HG03095 (cell line): ENCODE measurements at regions not wholly inside any gene's neighbourhood (a gene's known extent, or its start where the extent isn't known, plus 50 kb on each side); places are given as distances from the start of the nearest gene placed in this dataset.

Experiments
- ATAC-seq: cut with Tn5 transposase; IDR thresholded peaks from one replicate; pipeline ENCODE4 v1.9.1; 2021; ENCODE audit warnings: moderate library complexity; ENCODE audit not compliant: unreplicated experiment

DNA sequence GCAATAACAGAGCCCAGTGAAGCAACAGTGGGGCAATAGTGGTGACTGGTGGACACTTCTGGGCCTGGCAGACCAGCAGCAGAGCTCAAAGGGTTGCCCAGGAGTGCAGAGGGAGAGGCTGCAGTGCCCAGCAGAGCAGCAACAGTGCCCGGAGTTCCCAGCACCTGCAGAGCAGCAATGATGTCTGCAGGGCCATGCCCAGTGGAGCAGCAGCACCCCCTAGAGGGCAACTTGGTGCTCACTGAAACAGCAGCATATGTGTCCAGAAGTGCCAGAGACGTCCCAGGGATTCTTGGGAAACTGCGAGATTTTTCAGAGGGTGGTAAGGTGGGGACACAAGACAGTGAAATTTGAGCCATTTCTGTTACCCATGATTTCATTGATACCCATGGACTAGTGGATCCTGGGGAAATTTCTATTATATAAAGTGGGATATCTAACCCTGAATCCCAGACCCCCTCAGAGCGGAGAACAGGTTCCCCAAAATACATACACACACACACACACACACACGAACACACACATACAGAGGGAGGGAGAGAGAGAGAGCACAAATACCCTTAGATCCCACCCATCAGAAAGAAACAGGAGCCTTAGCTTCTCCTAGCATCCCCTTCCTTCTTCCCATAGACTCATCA, 156.9 kb upstream of the GJB5 start:
- no peak for ATAC-seq

DNA sequence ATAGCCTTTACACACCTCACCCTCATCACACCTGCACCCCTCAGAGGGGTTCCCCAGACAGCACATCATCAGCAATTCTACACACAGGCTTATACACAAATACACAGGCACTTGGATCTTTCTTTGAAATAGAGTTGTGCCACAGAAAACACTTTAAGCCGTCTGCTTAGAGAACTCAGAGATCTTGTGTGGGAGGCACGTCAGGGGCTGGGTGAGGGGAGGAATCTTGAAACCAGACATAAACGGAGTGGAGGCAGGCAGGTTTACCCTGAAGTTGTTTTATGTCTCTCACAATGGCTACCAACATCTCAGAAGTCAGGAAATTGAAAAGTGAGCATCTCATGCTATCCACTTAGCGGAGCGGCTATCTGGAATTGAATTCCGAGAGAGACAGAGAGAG, 151.9 kb upstream of the GJB5 start:
- ATAC-seq, result no peak

DNA sequence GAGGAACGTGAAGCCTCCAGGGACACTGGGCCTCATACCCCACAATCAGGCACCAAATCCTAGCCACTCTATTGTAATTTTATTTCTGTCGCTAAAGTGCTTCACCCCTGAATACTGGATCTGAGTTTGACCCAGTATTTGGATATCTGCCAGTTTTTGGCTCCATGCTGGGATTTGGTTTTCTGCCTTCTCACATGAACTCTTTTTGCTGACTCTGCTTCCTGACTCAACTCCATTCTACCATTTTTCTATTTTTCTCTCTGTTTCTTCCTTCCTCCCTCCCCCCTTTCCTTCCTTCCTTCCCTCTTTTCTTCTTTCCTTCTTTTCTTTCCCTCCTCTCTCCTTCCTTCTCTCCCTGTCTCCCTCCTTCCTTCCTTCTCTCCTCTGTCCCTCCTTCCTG, 151.3 kb upstream of the GJB5 start:
- no peak for ATAC-seq

DNA sequence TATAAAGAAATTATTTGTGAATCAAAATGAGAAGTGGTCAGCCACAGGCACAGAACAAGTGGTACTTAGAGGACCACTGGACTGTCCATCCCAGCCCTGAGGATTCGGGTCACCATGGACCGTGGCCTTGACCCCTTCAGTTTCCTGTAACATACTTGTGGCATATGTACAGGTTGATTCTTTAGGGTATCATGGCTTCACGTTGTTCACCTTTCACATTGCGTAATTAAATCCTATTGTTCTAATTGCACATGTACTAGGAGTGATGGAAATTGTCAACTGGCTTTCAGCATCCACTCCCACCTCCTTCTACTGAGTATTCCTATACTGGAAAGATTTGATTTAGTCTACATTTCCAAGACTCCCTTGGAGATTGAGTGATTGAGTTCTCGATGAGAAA, 148.3 kb upstream of the GJB5 start:
- ATAC-seq, result no peak

DNA sequence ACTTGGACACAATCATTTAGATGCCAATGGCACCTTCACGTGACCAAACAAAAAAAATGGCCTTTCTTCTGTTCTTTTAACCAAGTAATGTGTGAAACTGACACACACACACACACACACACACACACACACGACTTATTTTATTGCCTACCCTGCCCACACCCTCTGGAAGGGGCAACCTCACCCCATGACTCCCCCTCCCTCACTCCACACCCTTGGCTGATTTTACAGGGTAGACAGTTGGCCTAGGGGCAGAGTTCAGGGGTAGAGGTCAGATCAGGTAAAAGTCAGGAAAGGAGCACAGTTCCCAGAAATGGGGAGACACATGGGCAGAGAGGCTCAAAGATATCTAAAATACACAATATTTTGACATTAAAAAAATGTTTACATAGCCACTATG, 144.8 kb upstream of the GJB5 start:
- ATAC-seq, result no peak

DNA sequence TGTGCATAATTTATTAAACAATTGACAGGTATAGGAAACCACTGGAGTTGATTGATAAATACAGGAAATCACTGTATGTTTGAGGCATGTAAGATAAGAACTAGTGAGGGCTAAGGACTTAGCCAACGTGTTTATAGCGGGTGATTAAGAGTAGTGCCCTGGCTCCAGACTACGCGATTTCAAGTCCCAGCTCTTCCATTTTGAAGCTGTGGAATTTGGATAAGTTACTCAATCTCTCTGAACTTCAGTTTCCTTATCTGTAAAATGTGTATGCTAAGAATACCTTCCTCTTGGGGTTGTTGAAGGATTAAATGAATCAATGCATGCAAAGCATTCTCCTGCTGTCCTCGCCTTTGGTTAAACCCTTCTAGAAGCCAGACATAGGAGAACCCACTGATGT, 143.3 kb upstream of the GJB5 start:
- no peak for ATAC-seq

DNA sequence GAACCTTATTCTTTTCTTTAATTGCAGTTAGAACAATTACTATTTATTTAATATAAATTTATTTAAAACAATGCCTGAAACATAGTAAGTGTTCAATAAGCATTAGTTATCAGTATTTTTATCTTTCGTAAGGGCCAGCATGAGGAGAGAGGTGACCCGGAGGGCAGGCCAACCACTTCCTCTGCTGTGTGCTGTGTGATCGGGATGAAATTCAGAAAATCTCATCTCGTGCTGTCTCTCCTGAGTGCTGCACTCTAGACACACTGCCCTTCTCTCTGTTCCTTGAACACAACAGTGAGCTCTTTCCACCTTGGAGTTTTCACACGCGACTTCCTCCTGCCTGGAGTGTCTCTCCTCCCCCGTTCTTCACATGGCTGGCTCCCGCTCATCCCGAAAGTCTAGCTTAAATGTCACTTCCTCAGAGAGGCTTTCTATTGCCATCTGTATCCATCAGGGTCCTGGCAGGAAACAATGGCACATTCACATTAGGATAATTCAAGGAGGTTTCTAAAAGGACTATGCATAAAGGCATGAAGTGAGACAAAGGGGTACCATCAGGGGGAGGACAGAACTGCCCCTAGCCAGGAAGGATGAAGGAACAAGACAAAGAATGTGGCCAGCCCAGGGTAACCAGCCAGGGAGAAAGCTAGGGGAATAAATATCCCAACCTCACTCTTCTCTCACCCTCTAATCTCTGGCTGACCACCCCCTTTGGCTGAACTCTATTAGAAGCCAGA, 142.6 kb upstream of the GJB5 start:
- no peak for ATAC-seq

DNA sequence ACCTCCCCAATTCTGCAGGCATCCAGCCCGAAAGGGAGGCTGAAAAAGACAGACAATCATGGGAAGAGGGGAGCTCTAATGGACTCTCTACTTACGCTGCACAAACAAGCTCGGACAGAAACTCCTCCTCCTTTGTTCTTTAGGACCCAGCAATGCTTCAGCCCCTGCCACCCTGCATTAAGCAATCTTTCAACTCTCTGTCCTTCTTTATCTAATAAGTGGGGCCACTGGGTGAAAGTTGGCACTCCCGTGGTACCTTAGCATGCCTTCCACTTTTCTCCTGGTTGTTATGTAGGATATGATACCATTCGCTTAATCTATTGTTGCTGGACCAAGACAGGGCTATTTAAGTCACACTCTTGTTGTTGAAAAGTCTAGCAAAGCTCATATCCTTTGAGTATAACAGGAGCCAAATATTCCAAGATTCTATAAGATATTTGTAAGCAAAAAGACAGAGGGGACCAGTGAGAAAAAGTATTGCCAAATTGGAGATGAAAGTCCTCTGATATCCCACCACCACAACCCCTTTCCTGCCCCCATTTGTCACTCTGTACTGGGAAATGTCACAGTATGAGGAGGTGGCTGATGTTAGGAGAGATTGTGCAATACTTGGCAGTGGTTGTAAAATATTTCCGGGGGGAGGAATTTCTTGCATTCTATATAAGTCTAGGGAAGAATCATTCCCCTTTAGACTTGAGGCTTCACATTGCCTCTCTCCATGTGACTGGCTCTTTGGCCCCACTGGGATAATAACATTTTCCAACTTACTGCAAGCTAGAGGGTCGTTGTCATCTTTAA, 137.3 kb upstream of the GJB5 start:
- no peak for ATAC-seq

DNA sequence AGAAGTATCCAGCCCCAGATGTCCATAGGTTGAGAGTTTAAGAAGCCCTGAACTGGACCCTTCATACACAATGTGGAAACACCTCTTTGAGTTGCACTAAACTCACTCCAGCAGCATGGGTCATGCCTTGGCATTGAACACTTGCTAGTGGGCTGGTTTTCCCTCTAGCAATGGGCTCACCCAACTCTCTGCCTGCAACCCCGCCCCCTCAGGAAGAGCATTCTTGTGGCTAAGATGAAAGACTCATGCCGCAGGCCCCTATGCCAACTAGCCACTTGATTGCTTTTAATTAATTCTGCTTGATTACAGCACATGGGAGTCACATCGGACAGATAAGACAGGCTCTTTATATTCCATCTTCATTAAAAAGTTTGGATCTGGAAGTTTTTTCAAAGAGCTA, 136.5 kb upstream of the GJB5 start:
- ATAC-seq, result no peak

DNA sequence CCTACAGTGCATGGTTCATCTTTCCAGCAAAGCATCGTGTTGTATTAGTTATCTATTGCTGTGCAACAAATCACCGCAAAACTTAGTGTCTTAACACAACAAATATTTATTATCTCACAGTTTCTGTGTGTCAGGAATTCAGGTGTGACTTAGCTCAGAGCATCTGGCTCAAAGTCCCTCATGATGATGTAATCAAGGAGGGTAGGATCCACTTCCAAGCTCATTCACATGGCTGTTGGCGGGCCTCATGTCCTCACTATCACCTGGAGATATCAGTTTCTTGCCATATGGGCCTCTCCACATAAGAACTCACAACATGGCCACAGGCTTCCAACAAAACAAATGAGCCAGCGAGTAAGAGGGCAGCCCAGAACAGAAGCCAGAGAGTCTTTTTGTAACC, 135.6 kb upstream of the GJB5 start:
- no peak for ATAC-seq

DNA sequence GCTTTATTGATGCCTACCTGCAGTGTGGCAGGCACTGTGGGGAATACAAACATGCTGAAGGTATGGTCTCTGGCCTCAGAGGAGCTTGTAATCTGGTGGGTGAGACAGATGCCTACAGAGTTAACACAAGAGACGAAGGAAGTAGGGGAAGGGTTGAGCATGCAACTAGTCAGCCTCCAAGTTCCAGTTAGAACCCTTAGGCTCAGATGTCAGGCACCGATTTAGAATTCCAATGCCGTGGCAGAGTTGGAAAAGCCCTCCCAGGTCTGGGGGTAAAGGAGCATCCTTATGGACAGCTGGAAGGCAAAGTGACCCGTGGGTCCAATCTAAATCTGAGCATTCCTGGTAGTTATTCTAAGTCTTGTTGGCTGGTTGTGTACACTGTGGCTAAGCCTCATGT, 132.9 kb upstream of the GJB5 start:
- no peak for ATAC-seq

DNA sequence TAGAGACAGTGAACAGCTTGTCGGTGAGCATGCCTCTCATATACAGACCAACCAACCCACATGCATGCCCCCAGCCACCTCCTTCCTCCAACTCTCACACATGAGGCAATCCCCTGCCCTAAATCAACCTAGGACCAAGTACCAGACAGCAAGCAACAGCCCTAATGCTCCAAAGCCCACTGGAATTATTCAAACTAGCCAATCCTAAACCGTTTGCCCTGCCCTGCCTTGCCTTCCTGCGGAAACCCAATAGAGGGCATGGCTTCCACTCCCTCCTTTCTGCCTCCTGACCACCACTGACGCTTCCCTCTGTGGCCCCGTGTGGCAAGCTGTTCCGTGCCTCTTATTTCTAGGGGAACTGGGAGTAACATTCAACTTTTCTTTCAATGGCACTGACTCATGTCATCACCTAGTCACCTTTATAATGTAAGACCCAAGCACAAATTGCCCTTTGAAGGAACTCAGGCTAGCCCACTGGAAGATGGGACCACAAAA, 129.3 kb upstream of the GJB5 start:
- no peak for ATAC-seq

DNA sequence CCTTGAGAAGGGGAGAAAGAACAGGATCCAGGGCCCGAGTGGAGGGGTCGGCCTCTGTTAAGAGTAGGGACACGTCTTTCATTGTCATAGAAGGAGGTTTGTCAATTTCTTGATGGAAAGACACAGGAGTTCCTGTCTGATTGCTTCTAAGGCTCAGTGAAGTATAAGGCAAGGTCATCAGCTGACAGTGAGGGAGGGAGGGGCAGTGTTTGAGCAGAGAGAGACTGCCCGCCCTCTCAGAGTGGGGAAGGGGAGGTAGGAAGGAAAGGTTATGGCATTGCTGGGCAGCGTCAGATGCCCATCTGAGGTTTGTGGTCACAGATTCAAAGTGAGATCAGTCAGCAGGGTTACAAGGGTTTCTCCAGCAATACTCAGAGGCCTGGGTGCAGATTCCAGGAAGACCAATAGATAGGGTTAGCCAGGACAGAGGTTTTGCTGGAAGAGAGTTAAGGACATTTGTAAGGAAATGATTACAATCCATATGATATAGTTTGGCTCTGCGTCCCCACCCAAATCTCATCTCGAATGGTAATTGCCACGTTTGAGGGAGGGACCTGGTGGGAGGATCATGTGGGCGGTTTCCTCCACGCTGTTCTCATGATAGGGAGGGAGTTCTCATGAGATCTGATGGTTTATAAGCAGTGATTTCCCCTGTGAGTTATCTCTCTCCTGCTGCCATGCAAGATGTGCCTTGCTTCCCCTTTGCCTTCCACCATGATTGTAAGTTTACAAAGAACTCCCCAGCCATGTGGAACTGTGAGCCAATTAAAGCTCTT, 127.2 kb upstream of the GJB5 start:
- no peak for ATAC-seq

DNA sequence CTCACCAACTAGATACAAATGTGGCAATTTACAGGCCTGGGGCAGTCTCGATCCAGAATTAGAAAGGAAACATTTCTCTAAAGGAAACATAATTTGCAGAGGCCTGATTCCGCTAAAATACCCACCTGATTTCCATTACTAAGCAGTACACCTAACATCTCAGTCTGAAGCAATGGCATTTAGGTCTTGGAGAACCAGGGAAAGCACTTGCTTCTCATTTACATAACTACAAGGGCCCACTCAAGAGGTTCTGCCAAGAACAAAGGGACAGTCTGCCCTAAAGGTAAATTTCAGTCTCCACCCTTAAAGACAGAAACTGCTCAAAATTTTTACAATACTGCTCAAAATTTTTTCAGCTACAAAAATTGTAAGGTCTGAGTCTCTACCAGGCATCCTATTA, 123.7 kb upstream of the GJB5 start:
- ATAC-seq, result no peak

DNA sequence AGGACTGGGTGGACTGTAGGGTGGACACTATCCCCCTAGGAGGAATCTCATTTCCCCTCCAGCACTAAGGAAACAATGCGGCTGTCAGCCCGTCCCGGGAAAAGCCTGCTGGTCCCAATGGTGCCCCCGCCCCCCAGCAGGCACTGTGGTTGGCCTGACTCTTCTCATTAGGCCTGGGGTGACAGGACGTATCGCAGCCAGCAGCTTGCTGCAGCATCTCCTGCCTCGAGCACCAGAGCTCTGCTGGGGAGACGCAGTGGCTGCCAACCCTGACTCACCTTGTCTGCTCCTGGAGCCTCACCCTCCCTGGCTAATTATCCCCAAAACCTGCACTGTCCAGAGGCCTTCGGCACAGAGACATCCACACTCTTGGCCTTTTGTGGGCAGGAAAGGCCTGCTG, 115.1 kb upstream of the GJB5 start:
- ATAC-seq, result no peak

DNA sequence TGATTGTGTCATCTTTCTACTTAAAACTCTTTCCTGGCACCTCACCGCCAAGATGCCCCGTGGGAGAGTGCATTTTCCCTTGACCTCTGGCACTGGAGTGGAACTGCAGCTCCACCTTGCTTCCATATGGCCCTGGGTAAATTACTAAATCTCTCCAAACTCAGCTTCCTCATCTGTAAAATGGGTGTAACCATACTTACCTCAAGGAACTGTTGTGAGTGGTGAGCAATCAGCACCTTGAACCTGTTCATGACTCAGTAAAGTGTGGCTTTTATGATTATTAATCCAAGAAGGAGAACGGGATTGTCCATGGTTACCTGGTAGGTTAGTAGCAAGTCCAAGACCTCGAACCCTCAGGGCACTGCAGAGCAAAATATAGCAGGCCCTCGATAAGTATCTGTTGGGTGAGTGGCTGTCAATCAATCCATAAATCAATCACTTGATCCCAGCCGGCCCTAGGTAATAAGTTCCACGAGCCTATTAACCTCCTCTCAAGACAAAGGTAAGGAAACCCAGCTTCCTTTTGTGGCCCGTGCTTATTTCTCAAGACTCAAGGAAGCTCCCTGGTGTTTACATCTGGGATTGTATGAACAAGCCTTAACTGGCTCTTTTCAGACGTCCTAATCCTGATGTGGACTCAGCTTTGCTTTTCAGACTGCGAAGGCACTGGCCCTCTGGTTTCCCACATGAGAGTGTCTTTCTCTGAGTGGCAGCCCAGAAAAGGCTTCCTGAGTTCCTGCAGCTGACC, 114.0 kb upstream of the GJB5 start:
- no peak for ATAC-seq

DNA sequence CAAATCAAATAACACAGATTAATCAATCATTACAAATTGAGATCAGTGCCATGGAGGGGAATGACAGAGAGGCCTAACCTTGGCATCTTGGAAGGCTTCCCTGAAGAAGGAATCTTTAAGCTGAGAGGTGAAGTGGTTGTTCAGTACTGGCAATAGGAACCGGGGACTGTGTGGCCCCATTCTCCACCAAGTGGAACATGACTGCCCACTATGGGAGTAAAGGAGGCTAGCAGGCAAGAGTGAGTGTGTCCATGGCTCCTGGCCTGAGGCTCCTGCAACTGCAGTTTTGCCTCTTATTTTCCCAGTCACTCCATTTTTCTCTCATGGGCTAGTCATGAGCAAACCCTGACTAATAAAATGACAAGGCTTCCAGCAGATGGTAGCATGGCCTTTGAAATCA, 112.2 kb upstream of the GJB5 start:
- ATAC-seq, result no peak

DNA sequence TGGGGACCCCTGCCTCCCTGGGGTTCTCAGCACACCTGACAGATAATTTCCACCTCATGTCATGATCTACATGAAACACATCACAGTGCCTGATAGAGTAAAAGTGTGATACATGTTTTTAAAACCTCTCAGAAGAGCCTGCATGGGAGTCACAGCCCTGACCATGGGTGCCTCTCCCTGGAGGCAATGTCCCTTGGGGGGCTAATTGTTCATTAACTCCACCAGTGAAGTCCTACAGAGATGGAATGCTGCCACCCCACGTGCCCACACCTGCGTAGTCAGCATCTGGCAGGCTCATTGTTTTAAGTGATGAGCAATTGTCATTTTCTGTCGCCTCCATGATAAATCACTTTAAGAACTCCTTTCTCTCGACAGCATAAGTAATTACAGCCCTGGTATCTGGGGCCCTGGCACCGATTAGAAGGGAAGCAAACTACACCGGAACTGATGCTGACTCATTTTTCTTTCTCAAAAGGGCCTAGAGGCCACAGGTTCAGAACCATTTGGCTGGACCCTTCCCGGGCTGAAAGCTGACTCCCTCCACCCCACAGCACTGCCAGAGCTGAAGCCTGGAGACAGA, 109.6 kb upstream of the GJB5 start:
- no peak for ATAC-seq

DNA sequence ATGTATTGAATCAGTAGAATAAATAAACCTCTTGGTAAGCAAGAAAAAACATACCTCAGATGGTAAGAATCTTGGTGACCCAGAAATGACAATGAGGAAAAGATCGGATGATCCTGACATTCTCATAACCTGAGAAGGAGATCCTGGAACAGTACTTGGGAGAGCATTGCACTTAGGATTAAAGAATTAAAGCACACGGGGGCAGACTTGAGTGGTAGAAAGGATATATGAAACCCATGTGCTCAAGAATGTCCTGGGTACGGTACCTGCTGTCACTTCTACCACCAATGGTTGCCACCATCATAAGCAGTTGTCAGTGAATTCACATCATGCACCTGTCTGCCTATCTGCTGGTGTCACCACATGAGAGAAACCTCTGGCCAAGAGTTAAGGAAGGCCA, 108.9 kb upstream of the GJB5 start:
- ATAC-seq, result no peak

DNA sequence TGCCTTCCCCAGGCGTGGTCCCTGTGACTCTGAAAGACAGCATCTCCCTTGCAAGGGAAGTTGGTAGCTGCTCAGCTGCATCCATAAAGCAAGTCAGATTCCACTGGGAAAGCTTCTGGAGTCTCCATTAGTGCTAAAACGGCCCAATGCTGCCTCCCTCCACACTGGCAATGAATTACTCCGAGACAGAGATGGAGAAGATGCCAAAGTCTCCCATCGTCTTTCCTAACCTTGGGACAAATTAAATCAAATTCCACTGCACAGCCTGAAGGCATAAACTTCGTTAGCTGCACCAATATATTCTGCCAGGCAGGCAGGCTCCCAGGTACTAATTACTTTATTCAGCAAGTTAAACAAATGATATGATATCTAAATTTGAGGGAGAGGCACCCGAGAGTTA, 106.3 kb upstream of the GJB5 start:
- no peak for ATAC-seq
